ENCODE measurements at regions not wholly inside any gene's neighbourhood (a gene's known extent, or its start where the extent isn't known, plus 50 kb on each side); places are given as distances from the start of the nearest gene placed in this dataset.

GRCh38 chr10:130656187-130656575 lies 520.0 kb downstream of the GLRX3 start:
- no peak for TF ChIP-seq JUNB (IDR thresholded peaks at IDR 0.05; ENCODE audit: unreplicated experiment)
- no peak for TF ChIP-seq ZNF331 (CRISPR knock-in tag; IDR thresholded peaks at IDR 0.05; ENCODE audit: low read depth)
- no peak for TF ChIP-seq ETS1 (IDR thresholded peaks at IDR 0.05)
- no peak for TF ChIP-seq ZNF114 (CRISPR knock-in tag; IDR thresholded peaks at IDR 0.05)
- no peak for TF ChIP-seq POLR2AphosphoS5 (IDR thresholded peaks at IDR 0.05; ENCODE audit: low read depth)
- no peak for TF ChIP-seq ZNF462 (CRISPR knock-in tag; IDR thresholded peaks at IDR 0.05)
- no peak for TF ChIP-seq EZH2phosphoT487 (IDR thresholded peaks at IDR 0.05; ENCODE audit: unreplicated experiment)
- Histone ChIP-seq H4K20me1 (replicated peaks; ENCODE audit: insufficient read depth) (no peaks in the 10 kb centered on the region), H3K79me2 (replicated peaks; ENCODE audit: insufficient read depth) (no peaks in the 10 kb centered on the region), H3F3A (replicated peaks; ENCODE audit: low read depth) (no peaks in the 10 kb centered on the region), H3K9me2 (ENCODE audit: insufficient read depth) (no peaks in the 10 kb centered on the region), H2AFZ (no peak overlapping the region), H3K27me3 (ENCODE audit: insufficient read depth) (no peaks in the 10 kb centered on the region), H3K27ac (ENCODE audit: low read depth) (no peak overlapping the region), H3K4me1 (ENCODE audit: insufficient read depth) (no peaks in the 10 kb centered on the region), H3K4me3 (no peak overlapping the region), H3K36me3 (ENCODE audit: insufficient read depth) (no peaks in the 10 kb centered on the region), H3K4me2 (no peak overlapping the region)
- Mint-ChIP-seq H3K9me3 (peaks cover 82% of the 10 kb centered on the region), H3K4me1 (no peaks in the 10 kb centered on the region), H3K4me3 (no peak overlapping the region), H3K27ac (no peak overlapping the region), H3K36me3 (ENCODE audit: low read depth) (peaks cover 29% of the 10 kb centered on the region), H3K27me3 (ENCODE audit: insufficient read depth, low read depth, poor library complexity) (peaks cover 9% of the 10 kb centered on the region)
- no peak for DNase-seq (ENCODE audit: low spot score)
- ATAC-seq = no peak

Measured in GM23338 (cell line).